ENCODE measurements at regions not wholly inside any gene's neighbourhood (a gene's known extent, or its start where the extent isn't known, plus 50 kb on each side); places are given as distances from the start of the nearest gene placed in this dataset.

- no peak overlapping the region for H3K4me2 ChIP-seq (ENCODE audit: insufficient read depth, low read length)
- H3K79me2 ChIP-seq (ENCODE audit: control insufficient read depth, insufficient read depth, low read length), result no peaks in the 10 kb centered on the region
- no peak for DNase-seq (ENCODE audit: low read depth, low spot score)
- H3K9ac ChIP-seq (replicated peaks; ENCODE audit: extremely low read depth, insufficient read depth, low read length), result no peak overlapping the region
- dilution Hi-C loops (cut with MboI; ENCODE audit: extremely low pct_ligation_motif_present, low sequenced_read_pairs) (no loop called here), intact Hi-C loops (cut with micrococcal nuclease) (no loop called here)
- H3K27ac ChIP-seq (ENCODE audit: insufficient read depth, low read depth, low read length), result no peak overlapping the region
- no peak overlapping the region for H2AFZ ChIP-seq (ENCODE audit: low read depth, low read length)
- H4K20me1 ChIP-seq (replicated peaks; ENCODE audit: control insufficient read depth, extremely low read depth, insufficient read depth, low read length), result no peaks in the 10 kb centered on the region
- H3K9me1 ChIP-seq (replicated peaks; ENCODE audit: control insufficient read depth, extremely low read depth, insufficient read depth, low read length), result no peaks in the 10 kb centered on the region
- no peak for FAIRE-seq
- H3K9me3 ChIP-seq (replicated peaks; ENCODE audit: control insufficient read depth, insufficient read depth, low read length), result peaks cover 4% of the 10 kb centered on the region
- no peaks in the 10 kb centered on the region for H3K36me3 ChIP-seq (ENCODE audit: control insufficient read depth in 2 of 2, extremely low read depth in 1 of 2, insufficient read depth in 2 of 2, low read length in 2 of 2)
- ChIA-PET POLR2A (no interaction called here), CTCF (no interaction called here)
- H3K4me3 ChIP-seq (replicated peaks in 1 of 3; ENCODE audit: insufficient read depth in 1 of 3, low read depth in 1 of 3, low read length in 3 of 3), result no peak overlapping the region
- TF ChIP-seq EZH2 (IDR thresholded peaks at IDR 0.05; ENCODE audit: borderline replicate concordance, low read depth, low read length, severe bottlenecking) (no peak), CTCF (IDR thresholded peaks at IDR 0.05; ENCODE audit: extremely low read depth in 1 of 2, insufficient read depth in 1 of 2, low read depth in 1 of 2, low read length in 2 of 2) (no peak)
- no TSS peak for BruUV-seq (replicated peaks)
- H3K27me3 ChIP-seq (ENCODE audit: control insufficient read depth in 2 of 2, insufficient read depth in 2 of 2, low read length in 2 of 2), result no peaks in the 10 kb centered on the region
- H3K4me1 ChIP-seq (ENCODE audit: control insufficient read depth, extremely low read depth, insufficient read depth, low read length), result no peaks in the 10 kb centered on the region
Observed at GRCh38 chr12:115437061-115437567, 753.1 kb upstream of the TBX3 start.

- no peaks in the 10 kb centered on the region for H4K20me1 ChIP-seq (replicated peaks; ENCODE audit: control insufficient read depth, extremely low read depth, insufficient read depth, low read length)
- no peaks in the 10 kb centered on the region for H3K9me1 ChIP-seq (replicated peaks; ENCODE audit: control insufficient read depth, extremely low read depth, insufficient read depth, low read length)
- no peak for DNase-seq (ENCODE audit: low read depth, low spot score)
- TF ChIP-seq MYC (IDR thresholded peaks at IDR 0.05; ENCODE audit: low read depth, low read length) (no peak), JUN (IDR thresholded peaks at IDR 0.05; ENCODE audit: borderline replicate concordance, insufficient read depth, insufficient read length, low read depth) (no peak), GATA2 (IDR thresholded peaks at IDR 0.05; ENCODE audit: insufficient read depth, insufficient read length, low read depth, low read length) (no peak), EZH2 (IDR thresholded peaks at IDR 0.05; ENCODE audit: borderline replicate concordance, low read depth, low read length, severe bottlenecking) (no peak), CTCF (IDR thresholded peaks at IDR 0.05; ENCODE audit: extremely low read depth in 1 of 2, insufficient read depth in 1 of 2, low read depth in 1 of 2, low read length in 2 of 2) (no peak), POLR2A (IDR thresholded peaks at IDR 0.05; ENCODE audit: low read depth, low read length) (no peak), POLR2AphosphoS5 (IDR thresholded peaks at IDR 0.05; ENCODE audit: insufficient read depth, low read depth, low read length) (no peak), FOS (IDR thresholded peaks at IDR 0.05; ENCODE audit: borderline replicate concordance, insufficient read depth, low read length) (no peak), MAX (IDR thresholded peaks at IDR 0.05; ENCODE audit: insufficient read depth, insufficient read length) (no peak)
- H3K27ac ChIP-seq (ENCODE audit: insufficient read depth, low read depth, low read length), result no peak overlapping the region
- dilution Hi-C loops (cut with MboI; ENCODE audit: extremely low pct_ligation_motif_present, low sequenced_read_pairs), result no loop called here
- peaks cover 4% of the 10 kb centered on the region for H3K9me3 ChIP-seq (replicated peaks; ENCODE audit: control insufficient read depth, insufficient read depth, low read length)
- BruUV-seq (replicated peaks), result no TSS peak
- H2AFZ ChIP-seq (ENCODE audit: low read depth, low read length), result no peak overlapping the region
- no peak overlapping the region for H3K4me3 ChIP-seq (replicated peaks in 1 of 3; ENCODE audit: insufficient read depth in 1 of 3, low read depth in 1 of 3, low read length in 3 of 3)
- H3K4me1 ChIP-seq (ENCODE audit: control insufficient read depth, extremely low read depth, insufficient read depth, low read length), result no peaks in the 10 kb centered on the region
- H3K79me2 ChIP-seq (ENCODE audit: control insufficient read depth, insufficient read depth, low read length), result no peaks in the 10 kb centered on the region
- POLR2A ChIA-PET, result no interaction called here
- CTCF ChIA-PET, result no interaction called here
- no peak overlapping the region for H3K9ac ChIP-seq (replicated peaks; ENCODE audit: extremely low read depth, insufficient read depth, low read length)
- H3K4me2 ChIP-seq (ENCODE audit: insufficient read depth, low read length), result no peak overlapping the region
- intact Hi-C loops (cut with micrococcal nuclease), result no loop called here
- H3K36me3 ChIP-seq (ENCODE audit: control insufficient read depth in 2 of 2, extremely low read depth in 1 of 2, insufficient read depth in 2 of 2, low read length in 2 of 2), result no peaks in the 10 kb centered on the region
- FAIRE-seq, result no peak
- no peaks in the 10 kb centered on the region for H3K27me3 ChIP-seq (ENCODE audit: control insufficient read depth in 2 of 2, insufficient read depth in 2 of 2, low read length in 2 of 2)
Observed at GRCh38 chr12:115433014-115433634, 749.1 kb upstream of the TBX3 start.

Data from endothelial cell of umbilical vein (primary cell).